GM19467 (cell line): ENCODE measurements at regions not wholly inside any gene's neighbourhood (a gene's known extent, or its start where the extent isn't known, plus 50 kb on each side); places are given as distances from the start of the nearest gene placed in this dataset.
A peak's percentile ranks its signal among the peaks of the same experiment; 100 is the strongest.

Experiments
- ATAC-seq: cut with Tn5 transposase; IDR thresholded peaks from one replicate; pipeline ENCODE4 v1.9.1; 2021; ENCODE audit warnings: mild to moderate bottlenecking, moderate library complexity; ENCODE audit not compliant: unreplicated experiment

DNA sequence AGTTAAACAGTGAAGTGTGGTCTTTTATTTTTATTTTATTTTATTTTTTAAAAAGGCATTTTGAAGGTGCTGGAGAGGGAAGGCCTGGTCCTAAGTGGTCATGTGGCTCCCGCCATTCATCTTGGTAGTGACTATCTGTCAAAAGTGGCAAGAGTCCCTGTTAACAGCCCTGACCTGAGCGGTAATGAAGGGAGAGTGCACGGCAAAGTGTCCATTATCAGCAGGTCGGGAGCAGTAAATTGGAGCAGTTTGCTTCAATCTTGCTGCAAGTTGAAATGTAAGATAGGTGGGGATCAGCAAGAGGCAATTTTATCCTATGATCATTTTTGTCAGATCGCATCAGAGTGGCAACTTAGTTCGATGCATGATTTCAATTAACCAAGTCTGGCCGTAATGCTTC lies 227.4 kb upstream of the SP4 start:
- ATAC-seq: no peak

DNA sequence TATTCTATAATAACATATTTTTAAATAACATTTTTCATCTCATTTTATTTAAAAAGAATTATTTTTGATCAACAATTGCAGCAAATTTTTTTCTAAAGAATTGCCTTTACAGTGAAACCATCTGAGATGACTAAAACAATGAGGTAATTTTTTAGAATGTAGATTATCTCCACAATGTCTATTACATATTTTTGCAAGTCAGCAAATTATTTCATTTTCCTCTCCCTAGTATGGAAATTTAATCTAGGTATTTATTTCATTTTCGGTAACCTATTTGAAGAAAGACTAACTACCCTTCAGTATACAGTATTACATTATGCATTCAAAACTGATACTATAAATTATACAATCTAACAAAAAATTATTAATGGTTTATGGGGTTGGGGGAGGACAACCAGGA lies 213.2 kb upstream of the SP4 start:
- no peak for ATAC-seq

DNA sequence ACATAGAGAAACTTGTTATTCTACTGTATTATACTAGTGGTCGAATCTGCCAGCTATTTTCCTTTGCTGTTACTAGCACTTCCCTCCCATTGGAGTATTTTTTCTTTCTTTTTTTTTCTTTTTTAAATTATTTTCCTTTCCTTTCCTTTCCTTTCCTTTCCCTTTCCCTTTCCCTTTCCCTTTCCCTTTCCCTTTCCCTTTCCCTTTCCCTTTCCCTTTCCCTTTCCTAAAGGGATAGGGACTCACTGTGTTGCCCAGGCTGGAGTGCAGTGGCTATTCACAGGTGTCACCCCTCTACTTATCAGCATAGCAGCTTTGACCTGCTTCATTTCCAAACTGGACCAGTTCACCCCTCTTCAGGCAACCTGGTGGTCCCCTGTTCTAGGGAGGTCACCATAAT lies 212.6 kb upstream of the SP4 start:
- ATAC-seq: no peak

- no peak for ATAC-seq
Measured at GRCh38 chr7:21217365-21217764, 210.5 kb upstream of the SP4 start.

DNA sequence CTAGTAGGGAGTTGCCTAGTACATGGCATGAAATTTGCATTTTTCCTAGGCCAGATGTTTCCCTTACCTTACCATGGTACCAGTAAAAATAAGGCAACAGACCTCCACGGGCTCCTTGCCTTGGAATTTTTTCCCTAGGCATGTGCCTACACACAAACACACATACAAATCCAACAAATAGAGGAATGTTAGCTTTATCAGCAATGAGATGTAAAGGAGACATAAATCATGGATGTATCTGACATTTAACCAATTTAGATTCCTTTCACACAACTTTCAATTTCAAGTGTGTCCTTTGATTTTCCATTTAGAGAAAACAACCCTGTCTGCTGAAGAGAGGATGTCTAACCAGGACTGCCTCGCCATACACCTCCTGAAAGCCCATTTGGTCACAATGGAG lies 209.7 kb upstream of the SP4 start:
- ATAC-seq: no peak

GRCh38 chr7:21221130-21221529 lies 206.8 kb upstream of the SP4 start:
- ATAC-seq: no peak

DNA sequence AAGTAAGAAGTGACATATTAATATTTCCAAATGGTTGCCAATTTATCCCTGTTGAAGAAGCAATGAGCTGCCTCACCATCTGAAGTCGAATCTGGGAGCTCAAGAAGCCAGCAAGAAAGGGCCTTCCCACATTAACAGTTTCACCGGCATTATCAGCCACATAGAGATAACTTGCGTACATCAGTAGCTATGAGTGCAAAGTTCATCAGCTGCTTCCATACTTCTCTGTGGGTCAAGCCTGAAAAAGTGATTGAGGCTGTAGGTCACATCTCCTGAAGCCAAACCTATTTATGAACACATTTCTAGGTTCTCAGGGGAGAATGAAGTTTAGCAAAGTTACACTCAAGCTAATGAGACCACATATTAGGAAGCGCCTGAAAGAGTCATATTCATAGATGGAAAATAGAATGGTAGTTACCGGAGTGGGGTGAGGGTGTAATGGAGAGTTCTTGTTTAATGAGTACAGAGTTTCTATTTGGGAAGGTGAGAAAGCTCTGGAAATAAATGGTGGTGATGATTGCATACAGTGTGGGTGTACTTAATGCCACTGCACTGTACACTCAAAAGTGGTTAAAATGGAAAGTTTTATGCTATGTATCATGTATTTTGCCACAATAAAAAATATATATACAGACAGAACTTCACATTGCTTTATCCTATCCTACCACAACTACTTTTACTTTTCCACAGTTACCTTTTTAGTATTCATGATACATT lies 189.3 kb upstream of the SP4 start:
- ATAC-seq: no peak

DNA sequence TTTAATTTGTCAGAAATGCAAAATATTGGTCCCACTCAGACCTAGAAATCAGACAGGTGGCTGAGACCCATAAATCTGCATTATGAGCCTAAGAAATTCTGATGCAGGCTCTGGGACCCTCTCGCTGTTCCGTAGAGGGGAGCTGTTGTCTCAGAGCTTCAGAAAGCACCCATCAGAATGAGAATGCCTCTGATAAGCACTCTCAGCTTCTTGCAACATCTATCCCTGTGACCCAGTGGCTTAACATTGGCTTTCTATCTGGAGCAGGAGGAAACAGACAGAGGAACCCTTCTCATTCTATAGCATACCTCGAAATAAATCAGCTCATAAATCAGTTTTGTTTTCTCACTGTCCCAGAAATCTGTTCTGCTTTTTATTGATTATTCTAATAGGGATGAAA lies 184.6 kb upstream of the SP4 start:
- ATAC-seq: no peak

- ATAC-seq: no peak
Measured at GRCh38 chr7:21251151-21251800, 176.6 kb upstream of the SP4 start.

GRCh38 chr7:21253740-21254687 lies 173.9 kb upstream of the SP4 start:
- no peak for ATAC-seq

- ATAC-seq: no peak
Measured at GRCh38 chr7:21256310-21256877, 171.5 kb upstream of the SP4 start.

DNA sequence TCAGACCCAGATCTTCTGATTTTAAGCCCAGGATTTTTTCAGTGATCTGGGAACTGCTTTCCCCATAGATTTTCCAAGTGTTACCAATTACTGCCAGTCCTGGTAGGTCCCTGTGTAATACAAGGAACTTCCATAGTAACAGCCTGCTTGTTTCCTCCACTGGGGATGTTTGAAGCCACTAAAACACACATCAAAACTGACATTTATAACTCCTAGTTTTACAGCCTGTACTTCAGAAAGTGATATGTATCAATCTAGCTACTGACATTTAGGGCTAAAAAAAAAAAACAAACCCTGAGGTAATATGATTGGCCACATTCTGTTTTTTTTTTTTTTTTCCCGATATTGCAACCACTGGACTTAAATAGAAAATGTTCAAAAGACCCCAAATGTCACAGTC lies 166.9 kb upstream of the SP4 start:
- ATAC-seq: no peak

- peak; percentile 59 for ATAC-seq
Measured at GRCh38 chr7:21261627-21262594, 166.0 kb upstream of the SP4 start.

DNA sequence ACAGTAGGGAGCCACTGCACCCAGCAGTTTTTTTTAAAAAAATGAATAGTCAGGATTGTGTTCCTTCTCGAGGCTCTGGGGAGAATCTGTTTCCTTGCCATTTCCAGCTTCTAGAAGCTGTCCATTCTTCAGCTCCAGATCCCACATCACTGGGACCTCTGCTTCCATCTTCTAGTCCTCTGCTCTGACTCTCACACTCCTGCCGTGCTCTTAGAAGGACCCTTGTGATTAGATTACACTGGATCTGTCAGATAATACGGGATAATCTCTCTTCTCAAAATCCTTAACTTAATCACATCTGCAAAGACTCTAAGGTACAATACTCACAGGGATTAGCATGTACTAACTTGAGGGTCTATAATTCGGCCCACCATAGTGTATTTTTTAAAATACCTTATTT lies 158.9 kb upstream of the SP4 start:
- ATAC-seq: no peak

GRCh38 chr7:21276471-21277035 lies 151.3 kb upstream of the SP4 start:
- ATAC-seq: no peak

- no peak for ATAC-seq
Measured at GRCh38 chr7:21278944-21279343, 148.9 kb upstream of the SP4 start.

DNA sequence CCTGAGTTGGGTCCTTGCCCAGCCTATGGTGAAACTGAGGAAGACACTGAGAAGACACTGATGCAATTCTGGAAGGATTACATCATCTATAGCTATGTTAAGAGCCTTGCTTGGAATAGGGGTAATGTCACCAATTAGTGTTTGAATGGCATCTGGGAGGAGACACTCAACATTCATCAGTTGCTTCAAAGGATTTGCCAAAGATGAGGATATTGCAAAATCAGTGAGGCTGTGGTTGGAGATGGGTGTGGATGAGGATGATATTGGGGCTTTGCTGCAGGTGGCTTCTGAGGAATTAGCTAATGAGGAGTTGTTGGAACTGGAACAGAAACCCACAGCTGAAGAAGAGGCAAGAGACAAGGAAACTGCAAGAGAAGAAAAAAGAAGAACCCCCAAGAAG lies 146.7 kb upstream of the SP4 start:
- ATAC-seq: no peak

DNA sequence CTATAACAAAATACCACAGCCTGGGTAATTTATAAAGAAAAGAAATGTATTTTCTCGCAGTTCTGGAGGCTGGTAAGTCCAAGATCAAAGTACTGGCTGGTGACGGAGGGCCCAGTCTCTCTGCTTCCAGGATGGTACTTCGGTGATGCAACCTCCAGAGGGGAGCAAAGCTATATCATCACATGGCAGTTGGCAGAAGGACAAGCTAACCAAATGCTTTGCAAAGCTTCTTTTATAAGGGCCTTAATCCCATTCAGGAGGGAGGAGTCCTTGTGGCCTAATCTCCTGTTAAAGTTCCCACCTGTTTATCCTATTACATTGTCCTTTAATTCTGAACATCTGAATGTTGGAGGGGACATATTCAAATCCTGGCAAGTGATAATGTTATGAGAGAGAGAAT lies 134.1 kb upstream of the SP4 start:
- ATAC-seq: no peak

GRCh38 chr7:21299766-21300165 lies 128.1 kb upstream of the SP4 start:
- no peak for ATAC-seq

GRCh38 chr7:21300692-21301091 lies 127.2 kb upstream of the SP4 start:
- no peak for ATAC-seq
